MM.1S (cell line): ENCODE measurements at regions not wholly inside any gene's neighbourhood (a gene's known extent, or its start where the extent isn't known, plus 50 kb on each side); places are given as distances from the start of the nearest gene placed in this dataset.

Source experiments
- DNase-seq: peaks from one replicate; pipeline ENCODE4 v3.0.0-alpha.2; 2015
- H2AFZ ChIP-seq: fragments of 300-600 bp; sonication (generic); 2 replicates; pipeline ENCODE4 v1.6.0; 2016; ENCODE audit warnings: antibody characterized with exemption, low read length
- H3F3A ChIP-seq: fragments of 300-600 bp; sonication (generic); 2 replicates; pipeline ENCODE4 v1.6.1; 2016; ENCODE audit warnings: mild to moderate bottlenecking, antibody characterized with exemption, low read length, moderate library complexity, mixed read lengths; ENCODE audit not compliant: insufficient read depth
- H3K27ac ChIP-seq: fragments of 300-600 bp; sonication (generic); 2 replicates; pipeline ENCODE4 v1.5.1; 2016; ENCODE audit warnings: mild to moderate bottlenecking, low read length
- H3K27me3 ChIP-seq: fragments of 300-600 bp; sonication (generic); replicated peaks from 2 replicates; pipeline ENCODE4 v1.6.0; 2016; ENCODE audit warnings: low read length; ENCODE audit not compliant: insufficient read depth
- H3K36me3 ChIP-seq: fragments of 300-600 bp; sonication (generic); replicated peaks from 2 replicates; pipeline ENCODE4 v1.6.1; 2016; ENCODE audit warnings: mild to moderate bottlenecking, low read length, mixed read lengths; ENCODE audit not compliant: insufficient read depth
- H3K4me1 ChIP-seq: fragments of 300-600 bp; sonication (generic); 2 replicates; pipeline ENCODE4 v1.6.1; 2016; ENCODE audit warnings: low read length, mixed read lengths
- H3K4me2 ChIP-seq: fragments of 300-600 bp; sonication (generic); 2 replicates; pipeline ENCODE4 v1.6.0; 2016; ENCODE audit warnings: low read depth, low read length
- H3K4me3 ChIP-seq: fragments of 300-600 bp; sonication (generic); 2 replicates; pipeline ENCODE4 v1.5.1; 2016; ENCODE audit warnings: low read length, mixed read lengths
- H3K79me2 ChIP-seq: fragments of 300-600 bp; sonication (generic); 2 replicates; pipeline ENCODE4 v1.6.1; 2016; ENCODE audit warnings: mixed run types, low read length, mixed read lengths
- H3K9ac ChIP-seq: fragments of 300-600 bp; sonication (generic); 2 replicates; pipeline ENCODE4 v1.6.1; 2016; ENCODE audit warnings: low read length, mixed read lengths
- H3K9me2 ChIP-seq: fragments of 300-600 bp; sonication (generic); replicated peaks from 2 replicates; pipeline ENCODE4 v1.6.1; 2016; ENCODE audit warnings: mild to moderate bottlenecking, low read length, mixed read lengths; ENCODE audit not compliant: insufficient read depth
- H3K9me3 ChIP-seq: fragments of 300-600 bp; sonication (generic); replicated peaks from 2 replicates; pipeline ENCODE4 v1.6.1; 2016; ENCODE audit warnings: mild to moderate bottlenecking, low read length, mixed read lengths; ENCODE audit not compliant: insufficient read depth
- H4K20me1 ChIP-seq: fragments of 300-600 bp; sonication (generic); 2 replicates; pipeline ENCODE4 v1.6.1; 2016; ENCODE audit warnings: mild to moderate bottlenecking, low read length, moderate library complexity, mixed read lengths; ENCODE audit not compliant: insufficient read depth
- EZH2 ChIP-seq: fragments of 300-600 bp; sonication (generic); optimal IDR thresholded peaks from 2 replicates; pipeline ENCODE3; 2017; ENCODE audit warnings: low read depth, mild to moderate bottlenecking, antibody characterized with exemption, low read length, mixed read lengths
- EZH2phosphoT487 ChIP-seq: fragments of 300-600 bp; sonication (generic); IDR thresholded peaks from 2 replicates; pipeline ENCODE4 v1.6.1; 2018; ENCODE audit warnings: antibody characterized with exemption, low read length
- TF ChIP-seq, protein P1 (sequence below): fragments of 300-600 bp; sonication (generic); IDR thresholded peaks from 2 replicates; pipeline ENCODE4 v1.5.1; 2016; ENCODE audit warnings: antibody characterized with exemption, low read length, mixed read lengths

DNA sequence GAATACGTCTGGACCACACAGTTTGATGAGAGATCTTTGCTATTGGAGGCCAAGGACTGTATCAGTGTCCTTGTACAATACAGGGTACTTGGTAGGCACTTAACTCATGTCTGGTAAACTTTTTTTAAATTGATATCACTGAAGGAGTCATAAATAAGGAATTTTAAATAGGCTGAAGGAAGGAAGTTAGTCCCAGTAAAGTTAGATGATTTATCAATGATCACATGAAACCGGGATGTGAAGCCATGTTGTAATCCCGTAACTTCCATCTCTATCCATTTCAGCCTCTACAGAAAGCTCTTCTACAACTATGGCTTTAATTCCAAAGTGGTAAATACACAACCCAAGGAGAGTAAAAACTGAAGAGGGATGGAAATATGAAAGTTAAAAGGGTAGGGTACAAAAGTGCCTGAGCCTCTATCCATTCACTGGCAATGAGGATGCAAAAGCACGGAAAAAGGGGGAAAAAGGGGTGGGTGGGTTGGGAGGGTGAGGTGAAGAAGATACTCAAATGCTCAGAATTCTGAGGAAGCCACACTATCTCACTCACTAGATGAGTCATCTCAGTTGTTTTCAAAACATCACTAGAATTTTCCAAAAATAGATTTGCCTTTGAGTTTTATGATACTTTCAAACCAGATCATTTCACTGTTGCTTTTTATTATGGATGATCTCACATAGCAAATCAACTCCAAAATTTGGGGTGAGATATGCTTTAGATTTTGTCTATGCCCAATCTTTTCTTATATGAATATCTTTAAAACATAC, 1053.5 kb downstream of the NR2F1-AS1 start:
- H3K4me1 ChIP-seq, result peaks cover 5% of the 10 kb centered on the region; the same call in 1 of the 2 replicates
- no peaks in the 10 kb centered on the region for H3K27me3 ChIP-seq
- peak overlapping the region; percentile 23; the same call in 1 of the 2 replicates for H3K4me2 ChIP-seq
- TF ChIP-seq, protein P1, sequence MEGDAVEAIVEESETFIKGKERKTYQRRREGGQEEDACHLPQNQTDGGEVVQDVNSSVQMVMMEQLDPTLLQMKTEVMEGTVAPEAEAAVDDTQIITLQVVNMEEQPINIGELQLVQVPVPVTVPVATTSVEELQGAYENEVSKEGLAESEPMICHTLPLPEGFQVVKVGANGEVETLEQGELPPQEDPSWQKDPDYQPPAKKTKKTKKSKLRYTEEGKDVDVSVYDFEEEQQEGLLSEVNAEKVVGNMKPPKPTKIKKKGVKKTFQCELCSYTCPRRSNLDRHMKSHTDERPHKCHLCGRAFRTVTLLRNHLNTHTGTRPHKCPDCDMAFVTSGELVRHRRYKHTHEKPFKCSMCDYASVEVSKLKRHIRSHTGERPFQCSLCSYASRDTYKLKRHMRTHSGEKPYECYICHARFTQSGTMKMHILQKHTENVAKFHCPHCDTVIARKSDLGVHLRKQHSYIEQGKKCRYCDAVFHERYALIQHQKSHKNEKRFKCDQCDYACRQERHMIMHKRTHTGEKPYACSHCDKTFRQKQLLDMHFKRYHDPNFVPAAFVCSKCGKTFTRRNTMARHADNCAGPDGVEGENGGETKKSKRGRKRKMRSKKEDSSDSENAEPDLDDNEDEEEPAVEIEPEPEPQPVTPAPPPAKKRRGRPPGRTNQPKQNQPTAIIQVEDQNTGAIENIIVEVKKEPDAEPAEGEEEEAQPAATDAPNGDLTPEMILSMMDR, result no peak
- TF ChIP-seq EZH2, result no peak
- TF ChIP-seq EZH2phosphoT487, result no peak
- H3K79me2 ChIP-seq, result no peaks in the 10 kb centered on the region
- H3K27ac ChIP-seq, result no peak overlapping the region
- no peak overlapping the region for H2AFZ ChIP-seq
- DNase-seq, result peak; percentile 62
- H3K4me3 ChIP-seq, result no peak overlapping the region
- H3K9me2 ChIP-seq, result no peaks in the 10 kb centered on the region
- no peaks in the 10 kb centered on the region for H3K9me3 ChIP-seq
- no peaks in the 10 kb centered on the region for H3F3A ChIP-seq
- no peak overlapping the region for H3K9ac ChIP-seq
- H4K20me1 ChIP-seq, result no peaks in the 10 kb centered on the region
- H3K36me3 ChIP-seq, result no peaks in the 10 kb centered on the region

DNA sequence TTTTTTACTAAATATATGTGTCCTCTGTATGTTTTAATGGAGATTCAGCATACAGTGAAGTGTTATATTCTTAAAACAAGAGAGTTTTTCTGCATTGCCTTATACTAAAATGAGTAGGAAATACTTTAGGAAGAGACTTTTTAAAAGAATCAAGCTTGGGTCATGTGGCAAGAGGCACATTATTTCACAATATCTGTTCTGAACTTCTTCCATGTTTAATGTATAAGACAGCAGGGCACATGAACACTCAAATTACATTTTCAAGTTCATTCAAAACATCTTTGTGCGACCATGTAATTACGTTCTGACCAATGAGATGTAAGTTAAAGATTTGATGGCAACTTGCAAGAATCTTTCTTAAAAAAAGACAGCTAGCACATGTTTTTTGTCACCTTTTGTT, 1055.9 kb downstream of the NR2F1-AS1 start:
- Histone ChIP-seq H3K9me3 (no peaks in the 10 kb centered on the region), H3K9me2 (no peaks in the 10 kb centered on the region), H3K27ac (no peak overlapping the region), H3K4me1 (peaks cover 5% of the 10 kb centered on the region; the same call in 1 of the 2 replicates), H2AFZ (no peak overlapping the region), H3K27me3 (no peaks in the 10 kb centered on the region), H3K79me2 (no peaks in the 10 kb centered on the region), H3K4me2 (no peak overlapping the region), H3K4me3 (no peak overlapping the region), H3K9ac (no peak overlapping the region), H3K36me3 (no peaks in the 10 kb centered on the region), H3F3A (no peaks in the 10 kb centered on the region), H4K20me1 (no peaks in the 10 kb centered on the region)
- DNase-seq, result no peak
- TF ChIP-seq, protein P1, result no peak

DNA sequence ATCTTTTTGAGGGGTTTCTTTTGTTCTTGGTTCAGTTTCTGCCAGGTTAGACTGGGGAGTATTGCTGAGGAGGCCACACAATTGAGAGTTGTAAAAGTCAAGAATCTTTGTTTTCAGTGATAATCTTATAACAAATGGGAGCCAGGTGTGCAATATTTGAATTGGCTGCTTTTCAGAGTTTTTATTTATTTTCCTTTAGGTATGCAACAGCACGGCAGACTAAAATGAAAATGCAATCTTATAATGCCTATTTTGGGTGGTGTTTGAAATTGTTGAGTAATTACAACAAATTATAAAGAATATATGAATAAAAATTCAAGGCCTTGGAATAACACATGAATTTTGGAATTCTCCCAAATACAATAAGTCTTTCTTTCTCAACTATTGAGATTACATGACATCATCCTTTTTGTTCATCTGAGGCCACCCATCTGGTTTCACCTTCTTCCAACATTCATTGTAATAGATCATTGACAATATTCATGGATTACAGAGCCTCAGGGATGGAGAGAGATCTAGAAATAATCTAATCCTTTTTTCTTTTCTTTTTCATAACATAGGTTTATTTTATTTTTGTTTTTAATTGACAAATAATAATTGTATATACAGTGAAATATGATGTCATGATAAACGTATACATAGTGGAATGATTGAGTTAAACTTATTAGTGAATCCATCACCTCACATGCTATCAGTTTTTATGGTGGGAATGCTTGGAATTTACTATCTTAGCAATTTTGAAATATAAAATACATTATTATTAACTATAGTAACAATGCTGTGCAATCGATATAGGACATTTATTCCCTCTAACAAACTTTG, 1061.0 kb downstream of the NR2F1-AS1 start:
- no peak for DNase-seq
- H3K9ac ChIP-seq, result no peak overlapping the region
- no peaks in the 10 kb centered on the region for H3K79me2 ChIP-seq
- no peaks in the 10 kb centered on the region for H3K27me3 ChIP-seq
- no peaks in the 10 kb centered on the region for H3K9me3 ChIP-seq
- no peaks in the 10 kb centered on the region for H3F3A ChIP-seq
- TF ChIP-seq, protein P1, result no peak
- TF ChIP-seq EZH2 (no peak), EZH2phosphoT487 (no peak)
- H3K4me3 ChIP-seq, result no peak overlapping the region
- H3K4me2 ChIP-seq, result no peak overlapping the region
- no peaks in the 10 kb centered on the region for H3K9me2 ChIP-seq
- no peak overlapping the region for H3K27ac ChIP-seq
- no peaks in the 10 kb centered on the region for H3K36me3 ChIP-seq
- no peak overlapping the region for H2AFZ ChIP-seq
- no peaks in the 10 kb centered on the region for H4K20me1 ChIP-seq
- H3K4me1 ChIP-seq, result no peaks in the 10 kb centered on the region
